Spleen (tissue), 7 donors: ENCODE measurements at regions not wholly inside any gene's neighbourhood (a gene's known extent, or its start where the extent isn't known, plus 50 kb on each side); places are given as distances from the start of the nearest gene placed in this dataset.

Experiments used
- CTCF ChIP-seq, 11 experiments: fragments of 200-600 bp in 7 of 11; fragments of 450-650 bp in 4 of 11; sonication (generic) in 4 of 11; IDR thresholded peaks in 8 of 11; conservative IDR thresholded peaks in 3 of 11; 1 replicate in 7 of 11; 2 replicates in 4 of 11; pipeline versions ENCODE4 v1.4.0 to v1.8.0; 2016 to 2021; ENCODE audit warnings: antibody characterized with exemption in 11 of 11, inconsistent platforms in 4 of 11, mild to moderate bottlenecking in 1 of 11
- POLR2AphosphoS5 ChIP-seq, 3 donors: sonication (generic); formaldehyde crosslinking; IDR thresholded peaks; one replicate each; pipeline ENCODE4 v1.5.1; 2017; ENCODE audit warnings: antibody characterized with exemption in 3 of 3
- donor health status: DM: no; HTN: no; CAD: no; lungs with moderate emphysema.
- donor health status: DM: no; HTN: no; CAD: no.
- donor health status: DM: no; HTN: no; CAD: no.

DNA sequence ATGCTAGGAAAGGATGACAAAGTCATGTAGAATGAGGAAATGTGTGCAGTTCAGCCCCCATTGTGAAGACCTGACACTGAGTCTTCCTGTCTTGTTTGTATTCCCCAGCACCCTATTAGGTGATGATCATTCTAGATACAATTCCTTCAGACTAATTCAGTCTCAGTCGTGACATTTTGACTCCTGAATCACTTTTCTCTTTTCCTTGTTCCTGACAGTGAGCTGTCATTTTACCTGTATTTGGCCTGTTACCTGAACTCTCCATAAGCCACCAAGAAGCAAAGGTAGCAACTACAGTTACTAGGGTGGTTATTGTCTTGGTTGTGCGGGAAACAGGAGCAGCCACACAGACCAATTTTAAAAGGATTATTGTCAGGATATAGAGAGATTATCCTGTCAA is 111.4 kb upstream of the TAC1 start:
- TF ChIP-seq CTCF (IDR thresholded peaks at IDR 0.05 in 8 of 11, conservative IDR thresholded peaks at IDR 0.05 in 3 of 11) (no peak), POLR2AphosphoS5 (IDR thresholded peaks at IDR 0.05) (no peak)
